Neural crest cell (in vitro differentiated cells): ENCODE measurements at regions not wholly inside any gene's neighbourhood (a gene's known extent, or its start where the extent isn't known, plus 50 kb on each side); places are given as distances from the start of the nearest gene placed in this dataset.

Experiments
- DNase-seq: peaks from one replicate; pipeline ENCODE4 v3.0.0; 2021; ENCODE audit warnings: low read depth, mixed read lengths, low spot score
- H3K27ac Mint-ChIP-seq: one replicate; pipeline ENCODE4 v1.8.0; 2021; ENCODE audit warnings: mild to moderate bottlenecking, mixed read lengths; ENCODE audit not compliant: unreplicated experiment
- H3K27me3 Mint-ChIP-seq: 2 replicates; pipeline ENCODE4 v1.8.0; 2021; ENCODE audit warnings: low read depth, mild to moderate bottlenecking, mixed read lengths
- H3K36me3 Mint-ChIP-seq: 2 replicates; pipeline ENCODE4 v1.8.0; 2021; ENCODE audit warnings: low read depth, mild to moderate bottlenecking, mixed read lengths
- H3K4me1 Mint-ChIP-seq: 2 replicates; pipeline ENCODE4 v1.8.0; 2021; ENCODE audit warnings: mixed read lengths
- H3K4me3 Mint-ChIP-seq: one replicate; pipeline ENCODE4 v1.8.0; 2021; ENCODE audit warnings: mild to moderate bottlenecking, mixed read lengths
- H3K9me3 Mint-ChIP-seq: 2 replicates; pipeline ENCODE4 v1.8.0; 2021; ENCODE audit warnings: mixed read lengths
- TF ChIP-seq, protein P1 (sequence below): fragments of 200-600 bp; sonication (generic); conservative IDR thresholded peaks from 2 replicates; pipeline ENCODE4 v1.5.0; 2021; ENCODE audit warnings: antibody characterized with exemption, mild to moderate bottlenecking

DNA sequence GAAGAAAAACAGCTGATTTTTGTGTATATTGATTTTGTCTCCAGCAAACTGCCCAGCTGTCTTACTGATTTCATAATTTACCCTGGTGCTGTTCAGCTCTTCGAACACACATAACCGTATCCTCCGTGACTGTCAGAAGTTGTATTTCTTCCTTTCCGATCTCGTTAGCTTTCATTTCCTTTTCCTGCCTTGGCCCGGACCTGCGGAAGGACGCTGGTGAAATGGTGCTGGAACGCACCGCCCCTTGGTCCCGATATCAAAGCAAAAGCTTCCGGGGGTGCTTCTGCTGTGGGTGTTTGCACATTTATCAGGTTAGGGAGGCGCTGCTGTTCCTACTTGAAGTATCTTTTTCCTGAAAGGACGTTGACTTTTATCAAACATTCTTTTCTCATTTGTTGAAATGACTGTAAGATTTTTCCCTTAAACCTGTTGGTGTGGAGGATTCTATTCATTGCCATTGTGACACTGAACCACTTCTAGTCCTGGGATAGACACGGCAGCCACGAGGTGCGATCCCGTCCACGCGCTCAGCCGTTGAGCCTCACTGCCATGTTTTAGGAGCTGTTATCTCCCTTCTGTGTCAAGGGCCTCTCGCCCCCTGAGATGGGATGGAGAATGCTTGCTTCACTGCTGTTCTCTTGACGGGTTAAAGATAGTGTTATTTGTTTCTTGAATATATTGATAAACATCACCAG, 72.6 kb downstream of the FOXL3 start:
- Mint-ChIP-seq H3K27ac (no peak overlapping the region), H3K9me3 (no peaks in the 10 kb centered on the region), H3K4me1 (peaks cover 31% of the 10 kb centered on the region), H3K36me3 (no peaks in the 10 kb centered on the region), H3K4me3 (no peak overlapping the region), H3K27me3 (peaks cover 14% of the 10 kb centered on the region)
- DNase-seq: no peak
- TF ChIP-seq, protein P1, sequence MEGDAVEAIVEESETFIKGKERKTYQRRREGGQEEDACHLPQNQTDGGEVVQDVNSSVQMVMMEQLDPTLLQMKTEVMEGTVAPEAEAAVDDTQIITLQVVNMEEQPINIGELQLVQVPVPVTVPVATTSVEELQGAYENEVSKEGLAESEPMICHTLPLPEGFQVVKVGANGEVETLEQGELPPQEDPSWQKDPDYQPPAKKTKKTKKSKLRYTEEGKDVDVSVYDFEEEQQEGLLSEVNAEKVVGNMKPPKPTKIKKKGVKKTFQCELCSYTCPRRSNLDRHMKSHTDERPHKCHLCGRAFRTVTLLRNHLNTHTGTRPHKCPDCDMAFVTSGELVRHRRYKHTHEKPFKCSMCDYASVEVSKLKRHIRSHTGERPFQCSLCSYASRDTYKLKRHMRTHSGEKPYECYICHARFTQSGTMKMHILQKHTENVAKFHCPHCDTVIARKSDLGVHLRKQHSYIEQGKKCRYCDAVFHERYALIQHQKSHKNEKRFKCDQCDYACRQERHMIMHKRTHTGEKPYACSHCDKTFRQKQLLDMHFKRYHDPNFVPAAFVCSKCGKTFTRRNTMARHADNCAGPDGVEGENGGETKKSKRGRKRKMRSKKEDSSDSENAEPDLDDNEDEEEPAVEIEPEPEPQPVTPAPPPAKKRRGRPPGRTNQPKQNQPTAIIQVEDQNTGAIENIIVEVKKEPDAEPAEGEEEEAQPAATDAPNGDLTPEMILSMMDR: no peak

DNA sequence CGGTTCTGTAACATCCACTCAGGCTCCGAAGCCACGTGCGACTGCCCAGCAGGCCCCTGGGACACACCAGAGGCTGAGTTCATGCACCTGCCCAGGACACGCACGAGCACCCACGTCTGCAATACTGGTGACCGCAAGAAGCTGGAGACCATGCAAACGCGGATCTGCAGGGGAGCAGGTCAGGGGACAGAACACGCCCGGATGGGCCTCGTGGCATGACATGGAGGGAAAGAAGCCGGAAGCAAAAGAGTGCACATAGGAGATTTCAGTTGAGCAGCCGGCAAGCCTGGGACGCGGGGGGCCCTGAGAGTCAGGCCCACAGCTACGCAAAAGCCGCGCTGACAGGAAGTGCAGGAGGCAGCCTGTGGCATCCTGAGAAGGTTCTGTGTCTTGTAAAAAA, 73.7 kb downstream of the FOXL3 start:
- Mint-ChIP-seq H3K4me1 (peaks cover 25% of the 10 kb centered on the region), H3K27me3 (peaks cover 14% of the 10 kb centered on the region), H3K36me3 (no peaks in the 10 kb centered on the region), H3K9me3 (no peaks in the 10 kb centered on the region), H3K4me3 (no peak overlapping the region), H3K27ac (no peak overlapping the region)
- TF ChIP-seq, protein P1: no peak
- no peak for DNase-seq

DNA sequence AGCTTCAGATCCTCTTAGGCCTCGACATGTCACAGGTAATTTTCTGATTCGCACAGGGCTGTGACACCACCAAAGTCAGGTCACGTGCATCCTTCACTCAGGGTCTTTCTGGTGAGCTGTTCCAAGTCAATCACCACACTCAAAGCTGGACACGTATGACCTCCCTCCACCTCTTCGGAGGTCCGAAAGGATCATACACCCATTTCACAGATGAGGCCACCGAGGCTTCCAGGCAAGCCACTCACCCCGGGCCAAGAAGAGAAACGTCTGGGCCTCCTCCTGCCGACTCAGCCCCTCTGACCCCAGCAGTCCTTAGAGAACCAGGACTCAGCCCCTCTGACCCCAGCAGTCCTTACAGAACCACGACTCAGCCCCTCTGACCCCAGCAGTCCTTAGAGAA, 74.6 kb downstream of the FOXL3 start:
- no peak overlapping the region for H3K27ac Mint-ChIP-seq
- TF ChIP-seq, protein P1: no peak
- no peaks in the 10 kb centered on the region for H3K36me3 Mint-ChIP-seq
- H3K4me1 Mint-ChIP-seq: peaks cover 25% of the 10 kb centered on the region
- H3K4me3 Mint-ChIP-seq: no peak overlapping the region
- H3K9me3 Mint-ChIP-seq: no peaks in the 10 kb centered on the region
- peaks cover 14% of the 10 kb centered on the region for H3K27me3 Mint-ChIP-seq
- no peak for DNase-seq

DNA sequence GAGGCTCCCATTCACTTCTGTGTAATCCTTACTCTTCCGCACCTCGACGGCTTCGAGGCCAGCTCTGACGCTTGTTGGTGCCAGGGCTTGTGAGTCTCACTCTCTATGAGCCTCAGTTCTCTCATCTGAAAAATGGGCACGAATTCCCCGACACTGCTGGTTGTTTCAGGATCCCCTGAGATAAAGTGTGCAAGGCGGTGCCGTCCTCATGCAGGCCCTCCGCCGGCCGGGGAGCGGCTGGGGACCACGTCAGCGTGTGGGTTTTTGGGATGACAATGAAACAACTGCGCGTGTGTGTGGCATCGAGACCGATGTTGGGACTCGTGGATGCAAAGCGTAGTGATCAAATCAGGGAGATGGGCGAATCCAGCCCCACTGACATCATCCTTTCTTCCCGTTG, 75.6 kb downstream of the FOXL3 start:
- Mint-ChIP-seq H3K36me3 (no peaks in the 10 kb centered on the region), H3K4me3 (no peak overlapping the region), H3K27ac (no peak overlapping the region), H3K27me3 (peaks cover 10% of the 10 kb centered on the region), H3K4me1 (peaks cover 25% of the 10 kb centered on the region), H3K9me3 (no peaks in the 10 kb centered on the region)
- no peak for DNase-seq
- TF ChIP-seq, protein P1: no peak

- TF ChIP-seq, protein P1: no peak
- Mint-ChIP-seq H3K4me1 (peaks cover 25% of the 10 kb centered on the region), H3K27ac (no peak overlapping the region), H3K4me3 (no peak overlapping the region), H3K36me3 (no peaks in the 10 kb centered on the region), H3K9me3 (no peaks in the 10 kb centered on the region), H3K27me3 (peaks cover 10% of the 10 kb centered on the region)
- no peak for DNase-seq
Measured at GRCh38 chr7:366161-366803, 76.3 kb downstream of the FOXL3 start.
